CD4-positive, alpha-beta T cell treated with Interleukin-4 for 4 hours (primary cell): ENCODE measurements at regions not wholly inside any gene's neighbourhood (a gene's known extent, or its start where the extent isn't known, plus 50 kb on each side); places are given as distances from the start of the nearest gene placed in this dataset.
"Not testable (repeated sequence)": the region's sequence is repeated elsewhere in the genome, so short reads cannot be mapped to it uniquely, and the experiment has no call there.

ENCODE experiments used
- DNase-seq: peaks from one replicate; pipeline ENCODE4 v3.0.0-alpha.2; 2020

DNA sequence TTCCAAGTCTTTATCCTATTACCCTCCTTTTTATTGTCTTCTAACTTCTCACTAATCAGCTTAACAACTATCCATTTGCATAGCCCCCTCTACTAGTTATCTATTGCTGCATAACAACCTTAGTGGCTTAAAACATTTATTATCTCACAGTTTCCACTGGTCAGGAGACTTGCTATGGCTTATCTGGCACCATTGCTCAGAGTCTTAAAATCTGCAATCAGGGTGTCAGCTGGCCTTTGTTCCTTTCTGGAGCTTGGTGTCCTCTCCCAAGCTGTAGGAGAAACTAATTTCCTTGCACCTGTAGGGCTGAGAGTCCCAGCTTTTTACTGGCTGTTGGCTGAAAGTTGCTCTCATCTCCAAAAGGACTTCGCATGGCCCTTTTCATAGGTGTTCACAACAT is 137.0 kb upstream of the SMIM31 start:
- no peak for DNase-seq

DNA sequence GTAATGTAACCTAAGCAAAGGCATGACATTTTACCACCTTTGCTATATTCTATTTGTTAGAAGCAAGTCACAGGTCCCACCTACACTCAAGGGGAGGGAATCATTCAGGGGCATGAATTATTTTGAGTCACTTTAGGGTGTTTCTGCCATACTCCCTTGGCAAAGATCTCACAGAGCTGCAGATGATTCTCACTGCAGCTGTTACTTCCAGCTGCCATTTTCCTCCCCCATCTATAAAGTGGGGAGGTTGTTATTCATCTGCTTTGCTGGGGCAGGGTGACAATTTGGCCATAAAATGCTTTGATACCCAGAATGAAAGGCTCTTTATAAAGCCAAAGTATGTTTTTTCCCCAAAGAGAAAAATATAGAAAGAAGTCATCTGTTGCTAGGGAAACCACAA is 136.5 kb upstream of the SMIM31 start:
- no peak for DNase-seq

DNA sequence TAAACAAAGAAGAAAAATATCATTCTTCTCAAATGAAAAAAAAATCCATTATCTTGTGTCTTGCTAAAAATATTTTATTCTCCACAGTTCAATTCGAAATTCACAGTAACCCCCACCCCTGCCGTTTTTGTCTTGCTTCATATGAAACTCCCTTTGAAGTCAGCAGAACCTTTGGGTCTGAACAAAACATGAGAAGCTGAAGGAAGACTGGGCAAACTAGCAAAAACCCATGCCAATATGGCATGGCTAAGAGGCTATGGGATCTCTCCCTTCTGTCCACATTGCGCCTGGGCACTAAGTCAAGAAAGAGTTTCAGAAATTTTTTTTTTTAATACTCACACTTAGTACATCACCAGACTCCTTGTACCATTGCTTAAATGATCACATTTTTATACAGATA is 136.0 kb upstream of the SMIM31 start:
- no peak for DNase-seq

DNA sequence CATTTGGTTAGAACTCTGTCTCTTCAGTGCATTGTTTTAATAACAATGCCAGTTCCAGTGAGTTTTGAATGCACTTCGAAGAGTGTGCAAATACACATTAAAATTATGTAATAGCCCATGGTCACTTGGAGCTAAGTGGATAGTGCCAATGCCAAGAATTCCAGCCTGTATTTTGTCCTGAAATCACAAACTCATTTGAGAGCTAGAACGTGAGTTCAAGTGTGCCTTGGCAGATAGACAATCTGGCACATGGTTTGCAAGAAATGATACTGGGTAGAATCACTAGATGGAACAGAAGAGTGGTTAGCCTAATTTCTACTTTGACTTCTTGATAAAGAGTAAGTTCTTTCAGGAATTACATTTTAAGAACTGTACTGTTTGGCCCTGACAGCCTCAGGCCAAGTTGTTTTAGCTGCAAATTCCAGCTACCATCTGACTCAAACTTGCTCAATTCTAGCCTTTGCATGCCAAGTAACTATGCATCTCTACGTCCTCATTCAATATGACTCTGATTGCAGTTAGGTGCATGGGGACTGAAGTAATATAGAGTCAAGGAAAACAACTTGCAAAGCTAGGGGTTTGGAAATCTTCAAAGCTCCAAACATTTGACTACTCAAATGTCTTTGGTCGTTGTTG is 131.9 kb upstream of the SMIM31 start:
- DNase-seq = no peak

DNA sequence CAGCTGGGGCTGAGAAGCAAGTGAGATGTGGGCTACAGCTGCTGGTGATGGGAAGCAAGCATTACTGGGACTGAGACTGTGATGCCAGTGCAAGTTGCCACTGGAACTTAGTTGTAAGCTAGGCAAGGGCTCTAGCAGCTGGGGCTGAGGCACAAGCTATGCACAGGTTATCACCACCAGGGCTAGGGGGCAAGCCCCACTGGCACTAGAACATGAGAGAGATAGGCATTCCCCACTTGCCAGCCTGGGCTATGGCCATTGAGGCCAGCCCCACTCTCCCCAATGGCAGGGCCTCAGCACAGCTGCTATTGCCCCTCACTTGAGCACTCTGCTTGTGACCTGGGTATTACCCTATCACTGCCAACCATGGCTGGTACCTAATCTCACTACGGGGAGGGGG is 130.8 kb upstream of the SMIM31 start:
- DNase-seq = no peak

DNA sequence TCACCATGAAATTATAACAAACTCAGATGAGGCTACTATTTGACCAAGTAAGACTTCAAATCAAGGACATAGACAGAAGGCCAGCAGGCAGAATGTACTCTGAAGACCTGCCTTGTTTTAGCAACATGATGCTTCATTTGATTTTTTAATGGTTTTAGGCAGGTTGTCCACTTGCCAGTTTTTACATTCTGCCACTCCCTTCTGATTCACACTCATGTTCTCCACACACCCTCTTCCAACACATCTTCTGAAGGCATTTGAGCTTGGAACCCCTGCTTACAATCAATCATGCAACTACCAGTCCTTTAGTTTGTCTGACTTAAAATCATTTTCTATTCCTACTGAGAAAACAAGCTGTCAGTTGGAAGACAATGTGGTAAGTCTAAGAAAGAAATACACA is 114.9 kb upstream of the SMIM31 start:
- no peak for DNase-seq

DNA sequence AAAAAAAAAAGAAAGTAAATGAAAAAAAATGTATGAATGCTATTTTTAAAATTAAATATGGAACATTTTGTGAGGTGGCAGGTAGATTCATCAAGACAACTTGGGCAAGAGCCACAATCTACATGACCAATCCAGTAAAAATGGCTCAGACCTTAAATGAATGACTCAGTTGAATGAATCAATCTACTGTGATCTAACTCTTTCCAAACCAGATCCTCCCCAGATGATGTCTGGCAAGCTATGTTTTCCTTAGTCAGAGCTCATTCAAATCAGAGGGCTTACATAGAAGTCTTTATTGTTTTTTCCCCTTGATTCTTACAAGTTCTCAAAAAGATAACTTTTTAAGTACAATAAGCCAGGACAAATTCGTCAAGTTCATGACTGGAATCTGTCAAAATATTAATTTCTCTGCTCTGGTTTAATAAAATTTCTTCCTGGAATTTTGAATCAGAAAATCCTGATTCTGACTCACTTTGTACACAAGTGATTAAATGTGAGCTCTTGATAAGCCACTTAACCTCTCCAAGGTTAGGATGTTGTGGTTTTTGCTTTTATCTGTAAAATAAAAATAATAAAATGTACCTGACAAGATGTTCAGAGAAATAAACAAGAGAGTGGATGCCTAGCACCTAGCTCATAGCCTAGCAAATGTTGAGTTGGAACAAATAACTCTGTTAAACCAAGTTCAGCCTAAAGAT is 105.6 kb upstream of the SMIM31 start:
- DNase-seq = no peak

DNA sequence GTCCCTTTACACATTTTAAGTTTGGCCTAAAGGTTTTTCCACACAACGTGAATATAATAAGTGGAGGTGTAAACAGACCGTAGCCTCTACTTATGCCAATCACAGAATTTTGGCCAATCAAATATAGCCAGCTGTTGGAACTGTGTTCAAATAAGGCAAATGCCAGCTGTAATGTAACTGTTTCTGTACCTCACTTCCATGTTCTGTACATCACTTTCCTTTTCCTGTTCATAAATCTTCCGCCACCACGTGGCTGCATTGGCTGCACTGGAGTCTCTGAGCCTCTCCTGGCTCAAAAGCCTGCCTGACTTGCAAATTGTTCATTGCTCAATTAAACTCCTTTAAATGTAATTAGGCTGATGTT is 105.1 kb upstream of the SMIM31 start:
- no peak for DNase-seq

DNA sequence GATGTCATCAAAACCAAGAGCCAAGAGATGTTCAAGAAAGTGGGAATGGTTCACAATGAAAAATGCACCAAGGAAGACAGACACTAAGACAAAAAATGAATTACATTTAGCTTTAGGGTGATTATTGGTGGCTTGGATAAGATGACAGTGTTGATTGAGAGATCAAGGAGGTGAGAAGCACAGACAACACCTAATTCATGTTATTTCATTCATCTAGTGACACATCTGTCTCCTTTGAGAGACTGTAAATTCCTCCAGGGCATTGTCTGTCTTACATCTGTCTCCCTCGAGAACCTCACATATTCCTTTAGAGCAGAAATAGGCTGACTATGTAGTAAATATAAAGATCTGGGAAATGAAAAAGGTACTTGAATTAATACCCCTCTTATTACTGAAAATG is 94.2 kb upstream of the SMIM31 start:
- no peak for DNase-seq

DNA sequence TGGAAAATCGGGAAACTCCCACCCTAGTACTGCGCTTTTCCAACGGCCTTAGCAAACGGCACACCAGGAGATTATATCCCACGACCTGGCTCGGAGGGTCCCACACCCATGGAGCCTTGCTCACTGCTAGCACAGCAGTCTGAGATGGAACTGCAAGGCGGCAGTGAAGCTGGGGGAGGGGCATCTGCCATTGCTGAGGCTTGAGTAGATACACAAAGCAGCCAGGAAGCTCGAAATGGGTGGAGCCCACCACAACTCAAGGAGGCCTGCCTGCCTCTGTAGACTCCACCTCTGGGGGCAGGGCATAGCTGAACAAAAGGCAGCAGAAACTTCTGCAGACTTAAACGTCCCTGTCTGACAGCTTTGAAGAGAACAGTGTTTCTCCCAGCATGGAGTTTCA is 77.8 kb upstream of the SMIM31 start:
- not testable (repeated sequence) for DNase-seq

DNA sequence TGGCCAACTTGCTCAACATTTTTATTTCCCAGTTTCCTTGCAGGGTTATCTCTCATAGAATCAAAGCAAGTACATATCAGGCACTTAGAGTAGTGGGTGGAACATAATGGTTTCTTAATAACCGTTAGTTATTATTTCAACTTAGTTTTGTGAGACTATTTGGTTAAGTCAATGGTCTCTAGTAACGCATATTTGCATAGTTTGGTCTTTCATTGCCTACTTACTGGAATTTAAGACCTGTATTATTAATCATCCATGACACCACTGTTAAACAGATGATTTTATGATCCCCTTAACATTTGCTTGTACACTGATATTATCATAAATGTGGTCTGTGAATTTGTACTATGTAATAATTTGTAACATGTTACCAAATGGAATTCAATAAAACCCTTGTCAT is 70.9 kb upstream of the SMIM31 start:
- DNase-seq = no peak

DNA sequence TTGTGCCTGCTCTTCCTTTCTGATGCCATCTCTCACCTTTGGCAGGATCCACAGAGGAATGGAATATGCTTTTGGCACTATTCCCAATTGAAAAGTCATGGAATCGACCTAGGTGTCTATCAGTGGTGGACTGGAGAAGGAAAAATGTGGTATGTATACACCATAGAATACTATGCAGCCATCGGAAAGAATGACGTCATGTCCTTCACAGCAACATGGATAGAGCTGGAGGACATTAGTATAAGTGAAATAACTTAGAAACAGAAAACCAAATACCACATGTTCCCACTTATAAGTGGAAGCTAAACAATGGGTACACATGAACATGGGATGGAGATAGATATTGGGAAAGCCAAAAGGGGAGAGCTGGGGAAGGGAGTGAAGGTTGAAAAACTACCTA is 58.3 kb upstream of the SMIM31 start:
- DNase-seq = no peak

DNA sequence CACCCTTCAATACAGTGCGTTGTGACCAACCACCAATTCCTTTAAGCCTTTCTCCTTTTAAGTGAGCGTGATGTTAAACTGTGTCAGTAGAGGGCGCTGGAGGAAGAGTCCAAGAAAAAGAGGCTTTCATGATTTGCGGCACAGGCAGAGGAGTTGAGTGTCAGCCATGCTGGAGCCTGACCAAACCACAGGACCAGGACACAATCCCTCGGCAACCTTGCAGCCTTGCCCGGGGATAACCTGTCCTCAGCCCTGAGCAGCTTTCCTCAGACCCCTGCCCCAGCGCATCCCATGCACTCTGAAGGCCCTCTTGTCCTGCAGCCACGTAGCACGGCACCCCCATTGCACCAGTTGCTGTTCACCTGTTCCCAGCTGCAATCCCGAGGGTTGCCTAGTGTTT is 53.5 kb upstream of the SMIM31 start:
- no peak for DNase-seq

DNA sequence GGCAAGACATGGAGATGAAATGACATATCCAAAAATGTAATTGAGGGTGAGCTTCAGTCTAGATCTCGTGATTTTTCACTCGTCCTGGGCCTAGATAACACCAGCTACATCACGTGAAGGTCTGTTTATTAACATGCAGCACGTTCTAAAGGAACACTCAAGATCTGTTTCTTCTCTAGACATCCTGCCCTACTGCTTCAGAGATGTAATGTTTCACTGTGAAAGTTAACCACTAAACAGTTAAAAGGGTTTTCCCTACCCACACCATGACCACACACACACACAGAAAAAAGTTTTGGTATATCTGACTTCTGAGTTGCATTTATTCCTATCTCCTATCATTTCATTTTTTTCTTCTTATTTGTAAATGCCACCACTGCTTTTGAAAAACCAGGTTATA is 52.3 kb upstream of the SMIM31 start:
- DNase-seq = no peak
